ENCODE measurements at regions not wholly inside any gene's neighbourhood (a gene's known extent, or its start where the extent isn't known, plus 50 kb on each side); places are given as distances from the start of the nearest gene placed in this dataset.

GRCh38 chr12:25894759-25895158 is 63.7 kb upstream of the RASSF8 start:
- H3K27me3 ChIP-seq, result no peaks in the 10 kb centered on the region
- H3K9me3 ChIP-seq, result no peaks in the 10 kb centered on the region
- no peaks in the 10 kb centered on the region for H3K36me3 ChIP-seq (ENCODE audit: low read depth, missing control alignments)
- WGBS, 2 donors, result 81 to 87% methylated on average over 3 of the region's 3 CpGs
- H3K4me3 ChIP-seq, result no peak overlapping the region
- TF ChIP-seq POLR2A (IDR thresholded peaks at IDR 0.05) (no peak), CTCF (IDR thresholded peaks at IDR 0.05) (no peak)
- no peak overlapping the region for H3K27ac ChIP-seq
- intact Hi-C loops (cut with DNase I; ENCODE audit: low total_unique reads), result no loop called here
- no peak for DNase-seq
- H3K4me1 ChIP-seq, result no peaks in the 10 kb centered on the region

GRCh38 chr12:25896981-25897380 is 61.5 kb upstream of the RASSF8 start:
- no peak for DNase-seq
- H3K27me3 ChIP-seq, result no peaks in the 10 kb centered on the region
- WGBS, 2 donors, result 83 to 86% methylated on average over 2 of the region's 2 CpGs
- no peaks in the 10 kb centered on the region for H3K4me1 ChIP-seq
- H3K36me3 ChIP-seq (ENCODE audit: low read depth, missing control alignments), result no peaks in the 10 kb centered on the region
- H3K4me3 ChIP-seq, result no peak overlapping the region
- H3K27ac ChIP-seq, result no peak overlapping the region
- TF ChIP-seq POLR2A (IDR thresholded peaks at IDR 0.05) (no peak), CTCF (IDR thresholded peaks at IDR 0.05) (no peak)
- intact Hi-C loops (cut with DNase I; ENCODE audit: low total_unique reads), result no loop called here
- no peaks in the 10 kb centered on the region for H3K9me3 ChIP-seq

- no peak for DNase-seq
- TF ChIP-seq POLR2A (IDR thresholded peaks at IDR 0.05), result no peak
- TF ChIP-seq CTCF (IDR thresholded peaks at IDR 0.05), result no peak
- Histone ChIP-seq H3K27ac (no peak overlapping the region), H3K36me3 (ENCODE audit: low read depth, missing control alignments) (no peaks in the 10 kb centered on the region), H3K4me3 (no peak overlapping the region), H3K4me1 (no peaks in the 10 kb centered on the region), H3K27me3 (no peaks in the 10 kb centered on the region), H3K9me3 (no peaks in the 10 kb centered on the region)
- 68 to 84% methylated on average over 2 of the region's 2 CpGs for whole genome bisulfite sequencing, 2 donors
- intact Hi-C loops (cut with DNase I; ENCODE audit: low total_unique reads), result no loop called here
Measured at GRCh38 chr12:25903603-25904245, 54.8 kb upstream of the RASSF8 start.

- no peaks in the 10 kb centered on the region for H3K36me3 ChIP-seq (ENCODE audit: low read depth, missing control alignments)
- H3K4me1 ChIP-seq, result no peaks in the 10 kb centered on the region
- no peaks in the 10 kb centered on the region for H3K9me3 ChIP-seq
- TF ChIP-seq CTCF (IDR thresholded peaks at IDR 0.05) (no peak), POLR2A (IDR thresholded peaks at IDR 0.05) (no peak)
- DNase-seq, result no peak
- intact Hi-C loops (cut with DNase I; ENCODE audit: low total_unique reads), result no loop called here
- 88 to 95% methylated on average over 1 of the region's 1 CpG for WGBS, 2 donors
- no peaks in the 10 kb centered on the region for H3K27me3 ChIP-seq
- H3K27ac ChIP-seq, result no peak overlapping the region
- no peak overlapping the region for H3K4me3 ChIP-seq
Measured at GRCh38 chr12:25904442-25904841, 54.0 kb upstream of the RASSF8 start.

- Histone ChIP-seq H3K27me3 (no peaks in the 10 kb centered on the region), H3K27ac (no peak overlapping the region), H3K36me3 (ENCODE audit: low read depth, missing control alignments) (no peaks in the 10 kb centered on the region), H3K4me3 (no peak overlapping the region), H3K9me3 (no peaks in the 10 kb centered on the region), H3K4me1 (no peaks in the 10 kb centered on the region)
- WGBS, 2 donors, result 92 to 95% methylated on average over 2 of the region's 2 CpGs
- TF ChIP-seq POLR2A (IDR thresholded peaks at IDR 0.05) (no peak), CTCF (IDR thresholded peaks at IDR 0.05) (no peak)
- intact Hi-C loops (cut with DNase I; ENCODE audit: low total_unique reads), result no loop called here
- DNase-seq, result no peak
Measured at GRCh38 chr12:25906651-25907340, 51.7 kb upstream of the RASSF8 start.

Measured in testis (tissue), 2 donors.